HG03135 (cell line): ENCODE measurements at regions not wholly inside any gene's neighbourhood (a gene's known extent, or its start where the extent isn't known, plus 50 kb on each side); places are given as distances from the start of the nearest gene placed in this dataset.

Experiments
- ATAC-seq: cut with Tn5 transposase; IDR thresholded peaks from one replicate; pipeline ENCODE4 v1.9.1; 2021; ENCODE audit warnings: mild to moderate bottlenecking, moderate library complexity; ENCODE audit not compliant: unreplicated experiment

DNA sequence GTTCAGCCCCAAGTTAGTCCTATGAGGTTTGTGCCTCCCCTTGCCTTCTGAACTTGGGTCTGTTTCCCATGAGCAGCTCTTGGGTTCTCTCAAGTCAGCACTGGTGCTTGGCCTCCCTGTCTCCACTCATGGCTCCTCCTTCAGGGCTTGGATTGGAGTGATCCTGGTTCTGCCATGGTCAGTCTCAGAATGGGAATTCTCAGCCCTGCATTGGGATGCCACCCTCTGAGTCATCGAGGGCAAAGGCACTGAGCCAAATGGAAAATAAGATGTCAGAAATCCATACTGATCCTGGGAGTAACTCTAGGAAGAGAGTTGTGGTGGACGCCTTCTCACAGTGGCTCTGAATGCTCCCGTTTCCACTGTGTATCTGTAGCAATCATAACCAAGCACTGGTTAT lies 233.4 kb upstream of the HABP2 start:
- ATAC-seq: no peak

- no peak for ATAC-seq
Observed at GRCh38 chr10:113320211-113320610, 232.6 kb upstream of the HABP2 start.

DNA sequence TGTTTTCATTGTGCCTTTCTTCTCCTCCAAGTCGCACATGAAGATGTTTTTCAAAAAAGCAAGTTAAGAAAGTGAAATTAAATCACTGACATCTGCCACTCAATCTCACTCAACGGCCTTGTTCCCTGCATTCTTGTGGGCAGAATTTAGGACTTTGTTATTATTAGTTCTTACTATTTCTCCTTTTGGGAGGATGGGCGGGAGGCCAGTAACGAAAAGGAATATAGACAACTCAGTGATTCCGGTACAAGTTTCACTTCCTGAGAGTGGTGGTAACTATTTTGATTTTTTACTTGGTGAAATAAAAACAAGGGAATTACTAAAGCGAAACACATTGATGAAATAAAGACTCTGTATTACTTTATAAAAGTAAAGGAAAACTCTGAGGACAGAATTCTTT lies 231.9 kb upstream of the HABP2 start:
- ATAC-seq: no peak

- ATAC-seq: no peak
Observed at GRCh38 chr10:113322843-113323242, 230.0 kb upstream of the HABP2 start.

GRCh38 chr10:113323985-113324384 lies 228.9 kb upstream of the HABP2 start:
- ATAC-seq: no peak

DNA sequence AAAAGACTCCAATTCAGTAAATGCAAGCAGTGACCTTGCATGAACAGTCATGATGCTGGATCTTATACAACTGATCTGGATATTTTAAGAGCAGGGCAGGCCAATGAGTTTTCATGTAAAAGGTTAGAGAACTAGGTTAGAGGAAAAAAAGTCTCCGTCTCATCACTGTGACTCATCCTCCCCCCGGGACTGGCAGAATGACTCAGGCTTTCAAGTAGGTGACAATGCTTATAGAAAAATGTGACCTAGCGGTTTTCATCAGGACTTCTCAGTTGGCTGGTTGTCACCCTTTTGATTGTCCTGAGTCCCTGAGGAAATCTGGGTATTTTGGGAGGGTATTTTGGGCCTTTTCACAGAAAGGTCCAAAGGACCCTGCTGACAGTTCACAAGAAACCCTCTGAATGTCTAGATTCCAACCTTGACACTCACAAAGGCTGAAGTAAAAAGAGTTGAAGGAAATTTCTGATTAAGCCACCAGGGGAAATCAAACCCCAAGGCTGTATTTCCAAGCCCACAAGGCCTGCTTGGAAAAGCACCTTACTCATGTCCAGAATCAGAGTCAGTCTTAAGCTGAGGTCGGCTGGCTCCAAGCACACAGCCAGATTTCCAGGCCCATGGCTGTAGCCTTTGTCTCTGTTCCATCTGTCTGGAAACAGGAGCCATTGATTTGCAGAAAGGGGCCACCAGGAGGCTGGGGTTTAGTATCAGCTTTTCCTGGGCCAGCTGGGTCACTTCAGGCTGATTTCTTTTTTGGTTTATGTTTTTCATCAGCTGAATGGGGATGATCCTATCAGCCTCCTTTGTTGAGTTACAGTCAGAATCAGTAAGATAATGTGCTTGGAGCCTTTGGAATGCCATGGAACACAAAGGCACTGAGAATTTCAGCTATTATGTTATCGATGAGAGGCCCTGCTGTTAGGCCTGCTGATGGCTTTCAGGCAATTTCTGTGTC lies 226.4 kb upstream of the HABP2 start:
- peak; percentile 70 for ATAC-seq

DNA sequence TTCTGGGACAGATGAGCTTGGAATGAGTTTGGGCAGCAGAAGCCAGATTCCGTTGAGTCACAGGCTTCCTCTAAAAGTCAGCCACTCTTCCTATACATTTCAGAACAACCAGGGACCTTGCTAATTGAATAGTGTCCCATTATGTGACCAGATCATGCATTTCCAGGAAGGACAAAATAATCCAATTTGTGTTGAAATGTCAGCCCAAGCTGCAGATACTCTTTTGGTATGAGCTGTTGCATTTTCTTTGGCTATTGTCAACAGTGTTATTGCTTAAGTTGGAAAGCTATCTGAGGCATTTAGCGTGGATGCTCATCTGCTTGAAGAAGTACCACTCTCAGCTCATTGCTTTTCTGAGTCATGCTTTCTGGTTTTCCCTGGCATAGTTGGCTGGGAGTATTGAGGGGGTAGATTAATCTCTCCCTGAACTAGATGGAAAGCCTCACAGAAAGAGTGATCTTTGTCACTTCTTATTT lies 223.7 kb upstream of the HABP2 start:
- no peak for ATAC-seq

DNA sequence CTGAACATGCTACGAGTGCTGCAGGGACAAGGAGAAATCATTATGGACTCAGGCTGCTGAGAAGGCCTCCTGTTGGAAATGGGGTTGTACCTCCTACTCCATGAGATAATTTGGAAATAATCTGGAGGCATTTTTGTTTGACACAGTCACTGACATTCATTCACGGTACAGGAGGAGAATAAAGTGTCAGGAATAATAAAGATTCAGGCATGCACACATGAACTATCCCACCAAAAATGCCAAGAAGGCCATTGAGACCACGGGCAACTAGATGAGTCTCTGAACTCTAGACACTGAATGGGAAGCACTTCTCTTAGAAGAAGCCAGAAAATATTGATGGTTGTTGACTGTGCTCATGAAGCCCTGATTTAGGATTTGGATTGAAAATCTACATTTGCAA lies 220.9 kb upstream of the HABP2 start:
- no peak for ATAC-seq

DNA sequence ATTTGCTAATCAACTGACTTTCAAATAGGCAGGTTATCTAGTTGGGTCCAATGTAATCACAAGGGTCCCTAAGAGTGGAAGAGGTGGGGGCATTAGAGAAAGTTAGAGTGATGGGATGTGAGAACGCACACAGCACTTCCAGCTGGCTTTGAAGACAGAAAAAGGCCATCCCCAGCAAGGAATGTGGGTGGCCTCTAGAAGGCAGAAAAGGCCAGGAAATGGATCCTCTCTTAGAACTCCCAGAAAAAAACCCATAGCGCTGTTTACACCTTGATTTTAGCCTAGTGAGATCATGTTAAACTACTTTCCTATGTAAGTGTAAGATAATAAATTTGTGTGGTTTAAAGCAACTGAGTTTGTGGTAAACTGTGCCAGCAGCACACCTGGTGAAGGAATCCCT lies 219.5 kb upstream of the HABP2 start:
- no peak for ATAC-seq

DNA sequence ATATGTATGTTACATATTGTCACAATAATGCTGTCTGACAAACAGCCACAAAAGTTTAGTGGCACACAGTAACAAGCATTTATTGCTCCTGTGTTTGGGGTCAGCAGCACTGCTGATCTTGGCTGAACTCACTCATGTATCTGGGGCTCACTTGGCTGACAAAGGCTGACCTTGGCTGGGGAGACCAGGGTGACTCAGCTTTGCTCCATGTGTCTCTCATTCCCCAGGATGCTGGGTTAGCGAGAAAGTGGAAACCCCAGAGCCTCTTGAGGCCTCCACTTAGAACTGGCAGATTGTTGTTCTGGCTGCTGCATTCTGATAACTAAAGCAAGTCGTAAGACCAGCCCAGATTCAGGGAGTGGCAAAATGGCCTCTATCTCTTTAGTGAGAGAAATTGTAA lies 217.3 kb upstream of the HABP2 start:
- no peak for ATAC-seq

- ATAC-seq: no peak
Observed at GRCh38 chr10:113336549-113337130, 216.2 kb upstream of the HABP2 start.

- no peak for ATAC-seq
Observed at GRCh38 chr10:113337142-113337541, 215.7 kb upstream of the HABP2 start.

DNA sequence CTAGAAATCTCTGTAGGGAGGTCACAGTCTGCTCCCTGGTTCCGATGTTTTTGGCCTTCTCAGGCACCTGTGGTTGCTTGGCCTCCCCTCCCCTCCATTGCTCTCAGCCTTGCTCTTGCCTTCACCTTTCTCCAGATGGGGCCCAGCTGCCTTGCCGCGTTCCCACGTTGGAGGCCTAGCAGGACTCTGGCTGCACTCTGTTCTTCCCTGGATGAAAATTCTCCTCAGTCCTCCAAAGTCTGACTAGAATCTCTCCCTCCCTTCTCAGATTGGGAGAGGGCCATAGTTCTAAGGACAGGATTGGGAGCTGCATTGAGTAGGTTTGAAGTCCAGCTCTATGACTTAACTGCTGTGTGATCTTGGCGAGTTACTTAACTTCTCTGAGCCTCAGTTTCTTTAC lies 213.7 kb upstream of the HABP2 start:
- ATAC-seq: no peak

DNA sequence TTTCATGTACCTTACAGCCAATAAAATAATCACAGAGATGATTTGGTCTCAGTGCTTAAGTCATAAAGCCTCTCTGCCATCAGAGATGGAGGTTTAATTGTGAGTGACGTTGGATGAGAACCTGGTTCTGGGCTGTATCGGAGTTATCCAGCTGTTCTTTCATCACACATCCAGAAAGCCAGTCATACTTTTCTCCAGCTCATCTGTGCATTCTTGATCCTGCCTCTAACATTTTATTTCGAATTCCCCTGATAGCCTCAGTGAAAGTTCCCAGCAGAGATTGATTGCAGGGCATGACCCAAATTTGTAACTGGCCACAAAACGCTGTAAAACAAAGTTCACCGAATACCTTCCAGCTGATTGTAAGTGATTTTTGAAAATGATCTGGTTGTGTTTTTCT lies 212.6 kb upstream of the HABP2 start:
- ATAC-seq: no peak

- no peak for ATAC-seq
Observed at GRCh38 chr10:113341138-113341537, 211.7 kb upstream of the HABP2 start.

- no peak for ATAC-seq
Observed at GRCh38 chr10:113345826-113346624, 206.8 kb upstream of the HABP2 start.

- ATAC-seq: no peak
Observed at GRCh38 chr10:113347508-113347907, 205.3 kb upstream of the HABP2 start.

DNA sequence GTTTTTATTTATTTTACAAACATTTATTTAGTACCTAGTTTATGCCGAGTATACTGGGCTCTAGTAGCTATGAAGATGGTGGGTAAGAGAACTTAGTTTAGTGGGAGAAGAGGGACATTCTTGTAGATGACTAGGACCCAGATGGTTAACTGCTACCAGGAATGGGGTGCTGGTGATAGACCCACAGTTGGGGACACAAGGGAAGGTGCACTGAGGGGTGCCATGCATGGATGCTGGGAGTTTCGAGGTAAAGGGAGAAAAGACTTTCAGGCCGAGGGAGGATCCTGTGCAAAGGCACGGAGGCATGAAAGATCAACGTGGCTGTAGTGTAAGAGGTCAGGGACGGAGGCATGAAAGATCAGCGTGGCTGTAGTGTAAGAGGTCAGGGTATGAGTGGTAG lies 204.2 kb upstream of the HABP2 start:
- no peak for ATAC-seq

GRCh38 chr10:113350311-113351040 lies 202.4 kb upstream of the HABP2 start:
- no peak for ATAC-seq

- no peak for ATAC-seq
Observed at GRCh38 chr10:113354711-113355110, 198.1 kb upstream of the HABP2 start.
